ENCODE measurements at regions not wholly inside any gene's neighbourhood (a gene's known extent, or its start where the extent isn't known, plus 50 kb on each side); places are given as distances from the start of the nearest gene placed in this dataset.

DNA sequence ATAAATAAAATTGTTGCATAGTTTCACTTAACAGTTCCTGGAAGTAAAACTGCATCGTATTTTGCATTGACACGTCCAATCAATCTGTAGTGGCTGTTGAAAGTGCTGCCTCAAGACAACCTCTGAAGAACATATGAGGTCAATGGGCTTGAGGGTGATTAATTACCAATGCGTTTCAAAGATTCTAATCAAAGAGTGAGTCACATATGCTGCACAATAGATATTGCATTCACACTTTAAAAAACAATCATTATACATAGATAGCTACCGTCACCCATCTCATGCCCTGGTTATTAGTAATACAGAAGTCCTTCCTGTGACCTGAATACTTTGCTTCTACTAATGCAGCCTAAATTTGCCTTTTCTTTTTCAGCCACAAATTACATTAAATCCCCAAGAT lies 743.3 kb upstream of the SLIT2 start:
- H3K27ac ChIP-seq = no peak overlapping the region
- ChIA-PET CTCF (no interaction called here), POLR2A (ENCODE audit: low non-redundant PET) (no interaction called here)
- no peak for DNase-seq (ENCODE audit: low spot score)
- no peak for TF ChIP-seq CTCF (conservative IDR thresholded peaks at IDR 0.05; ENCODE audit: low read depth)

DNA sequence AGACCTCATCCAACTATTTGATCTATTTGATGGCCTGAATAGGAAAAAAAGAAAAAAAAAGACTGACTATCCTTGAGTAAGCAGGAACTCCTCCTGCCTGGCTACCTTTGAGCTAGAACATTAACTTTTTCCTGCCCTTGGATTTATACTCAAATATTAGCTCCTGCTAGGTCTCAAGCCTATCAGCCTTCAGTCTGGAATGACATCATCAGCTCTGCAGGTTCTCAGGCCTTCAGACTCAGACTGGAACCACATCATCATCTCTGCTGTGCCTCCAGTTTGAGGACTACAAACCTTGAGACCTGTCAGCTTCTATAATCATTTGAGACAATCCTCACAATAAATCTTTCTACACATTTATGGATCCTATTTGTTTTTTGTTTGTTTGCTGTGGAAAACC lies 754.0 kb upstream of the SLIT2 start:
- ChIA-PET POLR2A (ENCODE audit: low non-redundant PET) (no interaction called here), CTCF (interaction anchor here (0.6 kb wide), 2 partner anchors 22 to 520 kb away, joined by 3 to 4 read pairs; no protein-coding TSS in a partner anchor)
- H3K27ac ChIP-seq = no peak overlapping the region
- no peak for DNase-seq (ENCODE audit: low spot score)
- TF ChIP-seq CTCF (conservative IDR thresholded peaks at IDR 0.05; ENCODE audit: low read depth) = no peak

DNA sequence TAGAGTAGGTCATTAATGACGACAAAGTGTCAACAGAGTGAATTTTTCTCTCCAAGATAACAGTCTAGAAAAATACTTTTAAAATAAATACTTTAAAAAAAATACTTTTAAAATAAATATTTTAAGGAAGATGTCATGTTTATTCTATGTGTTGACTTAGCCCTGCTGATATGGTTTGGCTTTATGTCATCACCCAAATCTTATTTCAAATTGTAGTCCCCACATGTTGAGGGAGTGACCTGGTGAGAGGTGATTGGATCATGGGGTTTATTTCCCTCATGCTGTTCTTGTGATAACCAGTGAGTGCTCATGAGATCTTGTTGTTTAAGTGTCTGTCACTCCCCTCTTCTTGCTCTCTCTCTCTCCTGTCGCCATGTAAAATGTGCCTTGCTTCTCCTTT lies 754.9 kb upstream of the SLIT2 start:
- H3K27ac ChIP-seq = no peak overlapping the region
- no peak for TF ChIP-seq CTCF (conservative IDR thresholded peaks at IDR 0.05; ENCODE audit: low read depth)
- CTCF ChIA-PET = no interaction called here
- no peak for DNase-seq (ENCODE audit: low spot score)
- POLR2A ChIA-PET (ENCODE audit: low non-redundant PET) = no interaction called here

GRCh38 chr4:19494961-19495360 lies 756.7 kb upstream of the SLIT2 start:
- ChIA-PET POLR2A (ENCODE audit: low non-redundant PET) (no interaction called here), CTCF (no interaction called here)
- no peak overlapping the region for H3K27ac ChIP-seq
- DNase-seq (ENCODE audit: low spot score) = no peak
- TF ChIP-seq CTCF (conservative IDR thresholded peaks at IDR 0.05; ENCODE audit: low read depth) = no peak

- TF ChIP-seq CTCF (conservative IDR thresholded peaks at IDR 0.05; ENCODE audit: low read depth) = no peak
- POLR2A ChIA-PET (ENCODE audit: low non-redundant PET) = no interaction called here
- CTCF ChIA-PET = no interaction called here
- H3K27ac ChIP-seq = no peak overlapping the region
- DNase-seq (ENCODE audit: low spot score) = no peak
These were observed 759.1 kb upstream of the SLIT2 start for GRCh38 chr4:19492606-19493005.

GRCh38 chr4:19486400-19486799 lies 765.3 kb upstream of the SLIT2 start:
- 0 out of 2 replicates have a peak, but pooled peaks have one; percentile 7 for TF ChIP-seq CTCF (conservative IDR thresholded peaks at IDR 0.05; ENCODE audit: low read depth)

DNA sequence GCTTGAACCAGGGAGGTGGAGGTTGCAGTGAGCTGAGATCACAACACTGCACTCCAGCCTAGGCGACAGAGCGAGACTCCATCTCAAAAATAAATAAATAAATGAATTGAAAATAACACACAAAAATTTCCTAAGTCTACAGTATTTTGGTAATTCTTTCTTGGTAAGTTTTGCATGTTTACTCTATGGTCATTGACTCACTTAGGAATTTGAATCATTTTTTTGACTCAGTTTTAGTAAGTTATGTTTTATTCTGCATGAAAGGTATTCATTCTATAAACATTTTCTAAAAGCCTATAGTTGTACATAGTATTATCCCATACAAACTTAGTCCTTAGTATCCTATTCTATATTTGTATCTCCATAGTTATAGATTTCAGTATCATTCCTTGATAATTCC lies 772.9 kb upstream of the SLIT2 start:
- CTCF ChIA-PET = no interaction called here
- TF ChIP-seq CTCF (conservative IDR thresholded peaks at IDR 0.05; ENCODE audit: low read depth) = no peak
- POLR2A ChIA-PET (ENCODE audit: low non-redundant PET) = no interaction called here

More at GRCh38 chr4:19486400-19486799, 765.3 kb upstream of the SLIT2 start:
- no peak overlapping the region for H3K27ac ChIP-seq
- DNase-seq (ENCODE audit: low spot score) = no peak
- CTCF ChIA-PET = interaction anchor here (0.7 kb wide), 1 partner anchor 738 kb away, joined by 3 read pairs; no protein-coding TSS in a partner anchor
- POLR2A ChIA-PET (ENCODE audit: low non-redundant PET) = no interaction called here

More for the DNA sequence above, 772.9 kb upstream of the SLIT2 start:
- DNase-seq (ENCODE audit: low spot score) = no peak
- H3K27ac ChIP-seq = no peak overlapping the region
